Memory B cell (primary cell): ENCODE measurements at regions not wholly inside any gene's neighbourhood (a gene's known extent, or its start where the extent isn't known, plus 50 kb on each side); places are given as distances from the start of the nearest gene placed in this dataset.
"Not testable (repeated sequence)": the region's sequence is repeated elsewhere in the genome, so short reads cannot be mapped to it uniquely, and the experiment has no call there.

Experiments used
- ATAC-seq: fragments of 150-1000 bp; cut with Tn5 transposase; 2 replicates; pipeline ENCODE4 v1.10.0; 2021; ENCODE audit warnings: low read depth, mild to moderate bottlenecking, moderate library complexity
- DNase-seq, 2 donors: peaks; one replicate each; pipeline ENCODE4 v3.0.0; 2022; ENCODE audit warnings: low spot score in 2 of 2
- H3K27ac Mint-ChIP-seq: one replicate; pipeline ENCODE4 v1.8.0; 2022; ENCODE audit warnings: mild to moderate bottlenecking, moderate library complexity, mixed read lengths
- H3K27me3 Mint-ChIP-seq: one replicate; pipeline ENCODE4 v1.8.0; 2022; ENCODE audit warnings: mixed read lengths
- H3K36me3 Mint-ChIP-seq: one replicate; pipeline ENCODE4 v1.8.0; 2022; ENCODE audit warnings: mild to moderate bottlenecking, mixed read lengths
- H3K4me1 Mint-ChIP-seq: one replicate; pipeline ENCODE4 v1.8.0; 2022; ENCODE audit warnings: mixed read lengths
- H3K4me3 Mint-ChIP-seq: one replicate; pipeline ENCODE4 v1.8.0; 2022; ENCODE audit warnings: mild to moderate bottlenecking, moderate library complexity, mixed read lengths
- H3K9me3 Mint-ChIP-seq: one replicate; pipeline ENCODE4 v1.8.0; 2022; ENCODE audit warnings: mixed read lengths

GRCh38 chr2:13649918-13650317 is 933.2 kb downstream of the TRIB2 start:
- Mint-ChIP-seq H3K27me3 (no peaks in the 10 kb centered on the region), H3K4me1 (no peaks in the 10 kb centered on the region), H3K4me3 (no peak overlapping the region), H3K27ac (no peak overlapping the region), H3K9me3 (peaks cover 11% of the 10 kb centered on the region), H3K36me3 (no peaks in the 10 kb centered on the region)
- ATAC-seq, result no peak
- no peak for DNase-seq

- Mint-ChIP-seq H3K27ac (no peak overlapping the region), H3K27me3 (no peaks in the 10 kb centered on the region), H3K4me3 (no peak overlapping the region), H3K9me3 (peaks cover 11% of the 10 kb centered on the region), H3K36me3 (no peaks in the 10 kb centered on the region), H3K4me1 (no peaks in the 10 kb centered on the region)
- ATAC-seq (no peak), DNase-seq (no peak)
Measured at GRCh38 chr2:13650586-13651180, 933.9 kb downstream of the TRIB2 start.

GRCh38 chr2:13651684-13652131 is 935.0 kb downstream of the TRIB2 start:
- Mint-ChIP-seq H3K4me3 (no peak overlapping the region), H3K36me3 (no peaks in the 10 kb centered on the region), H3K9me3 (peaks cover 9% of the 10 kb centered on the region), H3K4me1 (no peaks in the 10 kb centered on the region), H3K27ac (no peak overlapping the region), H3K27me3 (no peaks in the 10 kb centered on the region)
- no peak for ATAC-seq
- no peak for DNase-seq

GRCh38 chr2:13652531-13653313 is 936.0 kb downstream of the TRIB2 start:
- DNase-seq, result no peak
- no peak for ATAC-seq
- no peaks in the 10 kb centered on the region for H3K36me3 Mint-ChIP-seq
- no peak overlapping the region for H3K27ac Mint-ChIP-seq
- H3K9me3 Mint-ChIP-seq, result peaks cover 9% of the 10 kb centered on the region
- no peak overlapping the region for H3K4me3 Mint-ChIP-seq
- H3K4me1 Mint-ChIP-seq, result no peaks in the 10 kb centered on the region
- H3K27me3 Mint-ChIP-seq, result no peaks in the 10 kb centered on the region

GRCh38 chr2:13654416-13654815 is 937.7 kb downstream of the TRIB2 start:
- ATAC-seq, result no peak
- Mint-ChIP-seq H3K4me3 (no peak overlapping the region), H3K27me3 (no peaks in the 10 kb centered on the region), H3K4me1 (no peaks in the 10 kb centered on the region), H3K36me3 (no peaks in the 10 kb centered on the region), H3K27ac (no peak overlapping the region), H3K9me3 (peaks cover 9% of the 10 kb centered on the region)
- DNase-seq, result no peak

GRCh38 chr2:13660231-13660630 is 943.5 kb downstream of the TRIB2 start:
- Mint-ChIP-seq H3K27ac (no peak overlapping the region), H3K9me3 (no peaks in the 10 kb centered on the region), H3K4me3 (no peak overlapping the region), H3K4me1 (no peaks in the 10 kb centered on the region), H3K36me3 (no peaks in the 10 kb centered on the region), H3K27me3 (no peaks in the 10 kb centered on the region)
- no peak for ATAC-seq
- DNase-seq, result no peak

GRCh38 chr2:13662055-13662454 is 945.3 kb downstream of the TRIB2 start:
- Mint-ChIP-seq H3K9me3 (no peaks in the 10 kb centered on the region), H3K27me3 (no peaks in the 10 kb centered on the region), H3K4me3 (no peak overlapping the region), H3K27ac (no peak overlapping the region), H3K36me3 (no peaks in the 10 kb centered on the region), H3K4me1 (no peaks in the 10 kb centered on the region)
- DNase-seq, result no peak
- ATAC-seq, result no peak

GRCh38 chr2:13666582-13667414 is 950.1 kb downstream of the TRIB2 start:
- H3K27ac Mint-ChIP-seq, result no peak overlapping the region
- peaks cover 9% of the 10 kb centered on the region for H3K9me3 Mint-ChIP-seq
- ATAC-seq, result no peak
- no peak for DNase-seq
- no peak overlapping the region for H3K4me3 Mint-ChIP-seq
- H3K27me3 Mint-ChIP-seq, result no peaks in the 10 kb centered on the region
- no peaks in the 10 kb centered on the region for H3K4me1 Mint-ChIP-seq
- no peaks in the 10 kb centered on the region for H3K36me3 Mint-ChIP-seq

GRCh38 chr2:13667415-13667757 is 950.6 kb downstream of the TRIB2 start:
- no peaks in the 10 kb centered on the region for H3K27me3 Mint-ChIP-seq
- peaks cover 9% of the 10 kb centered on the region for H3K9me3 Mint-ChIP-seq
- H3K4me1 Mint-ChIP-seq, result no peaks in the 10 kb centered on the region
- ATAC-seq, result no peak
- no peak overlapping the region for H3K27ac Mint-ChIP-seq
- no peak for DNase-seq
- H3K4me3 Mint-ChIP-seq, result no peak overlapping the region
- H3K36me3 Mint-ChIP-seq, result no peaks in the 10 kb centered on the region

- no peaks in the 10 kb centered on the region for H3K4me1 Mint-ChIP-seq
- no peak overlapping the region for H3K27ac Mint-ChIP-seq
- H3K27me3 Mint-ChIP-seq, result no peaks in the 10 kb centered on the region
- no peak overlapping the region for H3K4me3 Mint-ChIP-seq
- no peaks in the 10 kb centered on the region for H3K36me3 Mint-ChIP-seq
- DNase-seq (no peak), ATAC-seq (no peak)
- H3K9me3 Mint-ChIP-seq, result peaks cover 9% of the 10 kb centered on the region
Measured at GRCh38 chr2:13669607-13670006, 952.9 kb downstream of the TRIB2 start.

- not testable (repeated sequence) for H3K27ac Mint-ChIP-seq, H3K4me1 Mint-ChIP-seq, DNase-seq, H3K27me3 Mint-ChIP-seq, H3K36me3 Mint-ChIP-seq, ATAC-seq, H3K4me3 Mint-ChIP-seq, H3K9me3 Mint-ChIP-seq
Measured at GRCh38 chr2:13673821-13674220, 957.1 kb downstream of the TRIB2 start.

GRCh38 chr2:13676269-13676668 is 956.2 kb upstream of the LRATD1 start:
- no peak overlapping the region for H3K4me3 Mint-ChIP-seq
- no peak for ATAC-seq

GRCh38 chr2:13681936-13682335 is 950.6 kb upstream of the LRATD1 start:
- Mint-ChIP-seq H3K4me1 (no peaks in the 10 kb centered on the region), H3K36me3 (no peaks in the 10 kb centered on the region), H3K27me3 (no peaks in the 10 kb centered on the region), H3K4me3 (no peak overlapping the region), H3K9me3 (peaks cover 8% of the 10 kb centered on the region), H3K27ac (no peak overlapping the region)
- DNase-seq (no peak), ATAC-seq (no peak)

More at GRCh38 chr2:13676269-13676668, 956.2 kb upstream of the LRATD1 start:
- no peak for DNase-seq
- Mint-ChIP-seq H3K27ac (no peak overlapping the region), H3K36me3 (no peaks in the 10 kb centered on the region), H3K27me3 (no peaks in the 10 kb centered on the region), H3K4me1 (no peaks in the 10 kb centered on the region), H3K9me3 (peaks cover 4% of the 10 kb centered on the region)

- Mint-ChIP-seq H3K27me3 (no peaks in the 10 kb centered on the region), H3K36me3 (no peaks in the 10 kb centered on the region), H3K27ac (no peak overlapping the region), H3K4me3 (no peak overlapping the region), H3K9me3 (peaks cover 10% of the 10 kb centered on the region), H3K4me1 (no peaks in the 10 kb centered on the region)
- ATAC-seq (no peak), DNase-seq (no peak)
Measured at GRCh38 chr2:13682540-13683272, 949.8 kb upstream of the LRATD1 start.
